H9 (cell line): ENCODE measurements at regions not wholly inside any gene's neighbourhood (a gene's known extent, or its start where the extent isn't known, plus 50 kb on each side); places are given as distances from the start of the nearest gene placed in this dataset.

ENCODE experiments used
- DNase-seq: peaks from one replicate; pipeline ENCODE4 v3.0.0-alpha.2; 2017
- H2AFZ ChIP-seq: one replicate; pipeline ENCODE4 v1.6.1; 2013; ENCODE audit warnings: mild to moderate bottlenecking, low read length, control low read depth, moderate library complexity
- H2AK5ac ChIP-seq: 2 replicates; pipeline ENCODE4 v1.6.1; 2013; ENCODE audit warnings: low read length, control low read depth, mixed read lengths; ENCODE audit not compliant: insufficient read length
- H2BK120ac ChIP-seq: one replicate; pipeline ENCODE4 v1.6.1; 2013; ENCODE audit warnings: low read depth, mild to moderate bottlenecking, low read length, control low read depth, inconsistent platforms; ENCODE audit not compliant: poor library complexity, severe bottlenecking
- H2BK12ac ChIP-seq: 2 replicates; pipeline ENCODE4 v1.6.1; 2013; ENCODE audit warnings: low read length, control low read depth, mixed read lengths, low read depth; ENCODE audit not compliant: insufficient read length
- H2BK15ac ChIP-seq: 2 replicates; pipeline ENCODE4 v1.6.1; 2013; ENCODE audit warnings: low read depth, low read length, control low read depth
- H2BK20ac ChIP-seq: one replicate; pipeline ENCODE4 v1.6.1; 2013; ENCODE audit warnings: low read depth, mild to moderate bottlenecking, low read length, control low read depth, inconsistent platforms; ENCODE audit not compliant: poor library complexity, severe bottlenecking
- H2BK5ac ChIP-seq: 2 replicates; pipeline ENCODE4 v1.6.1; 2013; ENCODE audit warnings: low read length, control low read depth, mixed read lengths; ENCODE audit not compliant: insufficient read length
- H3K14ac ChIP-seq: 2 replicates; pipeline ENCODE4 v1.6.1; 2013; ENCODE audit warnings: low read length, control low read depth; ENCODE audit not compliant: insufficient read depth
- H3K18ac ChIP-seq: 2 replicates; pipeline ENCODE4 v1.6.1; 2013; ENCODE audit warnings: low read depth, mild to moderate bottlenecking, mixed read lengths, low read length, control low read depth; ENCODE audit not compliant: insufficient read length
- H3K23ac ChIP-seq: 2 replicates; pipeline ENCODE4 v1.6.1; 2013; ENCODE audit warnings: low read length, control low read depth, mixed read lengths, low read depth; ENCODE audit not compliant: insufficient read length
- H3K23me2 ChIP-seq: 2 replicates; pipeline ENCODE4 v1.6.1; 2013; ENCODE audit warnings: low read depth, mild to moderate bottlenecking, mixed read lengths, low read length, control low read depth; ENCODE audit not compliant: insufficient read length, poor library complexity, severe bottlenecking
- H3K27ac ChIP-seq: 2 replicates; pipeline ENCODE4 v1.5.1; 2013; ENCODE audit warnings: low read length, control low read depth, mixed read lengths, low read depth; ENCODE audit not compliant: insufficient read length
- H3K27me3 ChIP-seq: 2 replicates; pipeline ENCODE4 v1.6.1; 2013; ENCODE audit warnings: low read length, control low read depth, inconsistent platforms; ENCODE audit not compliant: insufficient read depth
- H3K4ac ChIP-seq: 2 replicates; pipeline ENCODE4 v1.6.1; 2013; ENCODE audit warnings: low read depth, mild to moderate bottlenecking, control low read depth, inconsistent platforms, low read length, moderate library complexity
- H3K4me1 ChIP-seq: 2 replicates; pipeline ENCODE4 v1.6.1; 2013; ENCODE audit warnings: low read length, control low read depth, inconsistent platforms; ENCODE audit not compliant: insufficient read depth
- H3K4me2 ChIP-seq: 2 replicates; pipeline ENCODE4 v1.6.1; 2013; ENCODE audit warnings: low read length, control low read depth, mixed read lengths; ENCODE audit not compliant: insufficient read length, insufficient read depth
- H3K56ac ChIP-seq: 2 replicates; pipeline ENCODE4 v1.6.1; 2013; ENCODE audit warnings: low read depth, mild to moderate bottlenecking, mixed read lengths, low read length, control low read depth; ENCODE audit not compliant: insufficient read length
- H3K79me1 ChIP-seq: 2 replicates; pipeline ENCODE4 v1.6.1; 2013; ENCODE audit warnings: low read depth, mild to moderate bottlenecking, moderate library complexity, low read length, control low read depth, inconsistent platforms; ENCODE audit not compliant: insufficient read depth, poor library complexity, severe bottlenecking
- H3K79me2 ChIP-seq: 2 replicates; pipeline ENCODE4 v1.6.1; 2013; ENCODE audit warnings: low read length, control low read depth, inconsistent platforms; ENCODE audit not compliant: insufficient read depth
- H3K9ac ChIP-seq: 2 replicates; pipeline ENCODE4 v1.6.1; 2013; ENCODE audit warnings: low read length, control low read depth, mixed read lengths; ENCODE audit not compliant: insufficient read length; ENCODE audit errors: extremely low read depth
- H3K9me3 ChIP-seq: one replicate; pipeline ENCODE4 v1.6.1; 2013; ENCODE audit warnings: low read depth, low read length, inconsistent platforms; ENCODE audit not compliant: control insufficient read depth
- H3T11ph ChIP-seq: one replicate; pipeline ENCODE4 v1.6.1; 2013; ENCODE audit warnings: mild to moderate bottlenecking, low read length, control low read depth, inconsistent platforms
- H4K20me1 ChIP-seq: one replicate; pipeline ENCODE4 v1.6.1; 2013; ENCODE audit not compliant: control insufficient read depth, insufficient read length, insufficient read depth
- H4K5ac ChIP-seq: 2 replicates; pipeline ENCODE4 v1.6.1; 2013; ENCODE audit warnings: low read depth, mild to moderate bottlenecking, mixed read lengths, low read length, control low read depth; ENCODE audit not compliant: insufficient read length
- H4K8ac ChIP-seq: replicated peaks from 2 replicates; pipeline ENCODE4 v1.6.1; 2013; ENCODE audit warnings: low read length, control low read depth, mixed read lengths, low read depth; ENCODE audit not compliant: insufficient read length
- H4K91ac ChIP-seq: 2 replicates; pipeline ENCODE4 v1.6.1; 2013; ENCODE audit warnings: low read depth, mild to moderate bottlenecking, moderate library complexity, mixed read lengths, low read length, control low read depth; ENCODE audit not compliant: insufficient read length
- H3K27ac Mint-ChIP-seq, 3 experiments: 2 replicates in 2 of 3; 3 replicates in 1 of 3; pipeline ENCODE4 v1.8.0; 2020 to 2021; ENCODE audit warnings: mixed read lengths in 3 of 3, mild to moderate bottlenecking in 1 of 3, moderate library complexity in 1 of 3
- H3K27me3 Mint-ChIP-seq: 2 replicates; pipeline ENCODE4 v1.8.0; 2021; ENCODE audit warnings: low read depth, mild to moderate bottlenecking, moderate library complexity, mixed read lengths
- H3K36me3 Mint-ChIP-seq, 3 experiments: 2 replicates in 2 of 3; 3 replicates in 1 of 3; pipeline ENCODE4 v1.8.0; 2020 to 2021; ENCODE audit warnings: low read depth in 3 of 3, mixed read lengths in 3 of 3; ENCODE audit not compliant: insufficient read depth in 1 of 3
- H3K4me1 Mint-ChIP-seq, 2 experiments: 2 replicates each; pipeline ENCODE4 v1.8.0; 2020; ENCODE audit warnings: mixed read lengths in 2 of 2
- H3K4me3 Mint-ChIP-seq, 2 experiments: 2 replicates in 1 of 2; 3 replicates in 1 of 2; pipeline ENCODE4 v1.8.0; 2020 to 2021; ENCODE audit warnings: mild to moderate bottlenecking in 2 of 2, mixed read lengths in 2 of 2, moderate library complexity in 1 of 2
- H3K9me3 Mint-ChIP-seq, 2 experiments: 2 replicates in 1 of 2; 3 replicates in 1 of 2; pipeline ENCODE4 v1.8.0; 2020; ENCODE audit warnings: mild to moderate bottlenecking in 2 of 2, mixed read lengths in 2 of 2, moderate library complexity in 1 of 2
- WGBS: extraction: QIAGEN DNeasy Blood & Tissue Kit; methylation state at CpG from one replicate; pipeline ENCODE4 v1.1.7; 2013; ENCODE audit warnings: missing lambda C conversion rate, low lambda C conversion rate, mixed read lengths; ENCODE audit not compliant: insufficient read length; ENCODE audit errors: extremely low coverage; 5-methylcytosine and 5-hydroxymethylcytosine counted together
- TF ChIP-seq, protein P1 (sequence below): fragments of 200-600 bp; sonication (generic); conservative IDR thresholded peaks from 3 replicates; pipeline ENCODE4 v1.8.0; 2021; ENCODE audit warnings: antibody characterized with exemption, mild to moderate bottlenecking

DNA sequence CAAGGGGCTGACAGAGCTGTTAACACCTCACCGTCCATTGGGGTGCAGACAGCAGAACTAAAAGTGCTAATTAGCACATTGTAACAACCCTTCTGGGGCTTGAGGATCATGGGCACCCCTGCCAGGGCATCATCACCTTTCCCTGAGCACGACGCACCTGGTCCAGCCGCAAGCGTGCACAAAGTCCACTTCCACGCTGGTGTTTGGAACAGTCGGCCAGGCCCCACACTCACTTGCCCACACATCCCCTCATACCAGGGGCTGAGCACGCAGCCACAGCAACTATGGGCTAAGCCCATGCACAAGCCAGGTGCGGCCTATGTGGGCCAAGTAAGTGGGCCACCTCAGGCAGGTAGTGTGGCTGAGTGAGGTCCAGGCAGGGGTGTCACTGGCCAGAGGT lies 148.7 kb downstream of the CCDC59 start:
- no peak overlapping the region for H2AK5ac ChIP-seq
- no peak overlapping the region for H3K27ac ChIP-seq
- H3K27ac Mint-ChIP-seq: no peak overlapping the region
- no peaks in the 10 kb centered on the region for H3K4me1 ChIP-seq
- no peak overlapping the region for H2BK20ac ChIP-seq
- no peak overlapping the region for H3K4me2 ChIP-seq
- no peaks in the 10 kb centered on the region for H3K79me1 ChIP-seq
- no peak overlapping the region for H2BK15ac ChIP-seq
- no peaks in the 10 kb centered on the region for H3K79me2 ChIP-seq
- no peak overlapping the region for H2BK12ac ChIP-seq
- no peak overlapping the region for H4K8ac ChIP-seq
- WGBS: no CpG with 5 or more reads among the region's 9 CpGs
- H3K36me3 Mint-ChIP-seq: peaks cover 4 to 20% (median 13%) of the 10 kb centered on the region in 3 experiments; a peak in 6 of 7 replicates
- H2BK120ac ChIP-seq: no peak overlapping the region
- no peaks in the 10 kb centered on the region for H3K23me2 ChIP-seq
- no peak overlapping the region for H3K4me3 Mint-ChIP-seq
- H3T11ph ChIP-seq: no peak overlapping the region
- H3K27me3 Mint-ChIP-seq: no peaks in the 10 kb centered on the region
- H3K4ac ChIP-seq: no peak overlapping the region
- H4K5ac ChIP-seq: no peak overlapping the region
- no peak overlapping the region for H3K18ac ChIP-seq
- TF ChIP-seq, protein P1, sequence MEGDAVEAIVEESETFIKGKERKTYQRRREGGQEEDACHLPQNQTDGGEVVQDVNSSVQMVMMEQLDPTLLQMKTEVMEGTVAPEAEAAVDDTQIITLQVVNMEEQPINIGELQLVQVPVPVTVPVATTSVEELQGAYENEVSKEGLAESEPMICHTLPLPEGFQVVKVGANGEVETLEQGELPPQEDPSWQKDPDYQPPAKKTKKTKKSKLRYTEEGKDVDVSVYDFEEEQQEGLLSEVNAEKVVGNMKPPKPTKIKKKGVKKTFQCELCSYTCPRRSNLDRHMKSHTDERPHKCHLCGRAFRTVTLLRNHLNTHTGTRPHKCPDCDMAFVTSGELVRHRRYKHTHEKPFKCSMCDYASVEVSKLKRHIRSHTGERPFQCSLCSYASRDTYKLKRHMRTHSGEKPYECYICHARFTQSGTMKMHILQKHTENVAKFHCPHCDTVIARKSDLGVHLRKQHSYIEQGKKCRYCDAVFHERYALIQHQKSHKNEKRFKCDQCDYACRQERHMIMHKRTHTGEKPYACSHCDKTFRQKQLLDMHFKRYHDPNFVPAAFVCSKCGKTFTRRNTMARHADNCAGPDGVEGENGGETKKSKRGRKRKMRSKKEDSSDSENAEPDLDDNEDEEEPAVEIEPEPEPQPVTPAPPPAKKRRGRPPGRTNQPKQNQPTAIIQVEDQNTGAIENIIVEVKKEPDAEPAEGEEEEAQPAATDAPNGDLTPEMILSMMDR: no peak
- no peaks in the 10 kb centered on the region for H3K4me1 Mint-ChIP-seq
- H3K23ac ChIP-seq: no peak overlapping the region
- no peaks in the 10 kb centered on the region for H4K20me1 ChIP-seq
- H3K9me3 Mint-ChIP-seq: peaks cover 39 to 43% of the 10 kb centered on the region in 2 experiments
- H2AFZ ChIP-seq: no peak overlapping the region
- H3K9me3 ChIP-seq: no peaks in the 10 kb centered on the region
- no peaks in the 10 kb centered on the region for H3K27me3 ChIP-seq
- DNase-seq: no peak
- no peak overlapping the region for H3K14ac ChIP-seq
- H3K9ac ChIP-seq: no peak overlapping the region
- no peak overlapping the region for H4K91ac ChIP-seq
- no peak overlapping the region for H3K56ac ChIP-seq
- H2BK5ac ChIP-seq: no peak overlapping the region
